Calu3 (cell line): ENCODE measurements at regions not wholly inside any gene's neighbourhood (a gene's known extent, or its start where the extent isn't known, plus 50 kb on each side); places are given as distances from the start of the nearest gene placed in this dataset.

Experiments used
- BruUV-seq: library from RNA; stranded (reverse); fragments of 400-500 nt; replicated peaks from 2 replicates; lab custom pipeline; 2021; lab: Mats Ljungman, UMichigan
- CTCF ChIA-PET: fragments of 300-600 bp; sonication (Branson Sonifier 250); formaldehyde crosslinking; loops from one replicate; lab custom pipeline; 2022; ENCODE audit warnings: antibody characterized with exemption; lab: Charles Lee
- DNase-seq: peaks from one replicate; pipeline ENCODE4 v3.0.0; 2022
- H3K27ac Mint-ChIP-seq: one replicate; pipeline ENCODE4 v1.8.0; 2022; ENCODE audit warnings: mixed read lengths; ENCODE audit not compliant: unreplicated experiment
- H3K27me3 Mint-ChIP-seq: one replicate; pipeline ENCODE4 v1.8.0; 2022; ENCODE audit warnings: mixed read lengths; ENCODE audit not compliant: unreplicated experiment
- H3K36me3 Mint-ChIP-seq: one replicate; pipeline ENCODE4 v1.8.0; 2022; ENCODE audit warnings: mild to moderate bottlenecking, moderate library complexity, mixed read lengths; ENCODE audit not compliant: insufficient read depth, unreplicated experiment
- H3K4me1 Mint-ChIP-seq: one replicate; pipeline ENCODE4 v1.8.0; 2022; ENCODE audit warnings: mild to moderate bottlenecking, low read depth, mixed read lengths; ENCODE audit not compliant: unreplicated experiment
- H3K4me3 Mint-ChIP-seq: one replicate; pipeline ENCODE4 v1.8.0; 2022; ENCODE audit warnings: mild to moderate bottlenecking, low read depth, moderate library complexity, mixed read lengths; ENCODE audit not compliant: unreplicated experiment
- H3K9me3 Mint-ChIP-seq: one replicate; pipeline ENCODE4 v1.8.0; 2022; ENCODE audit warnings: low read depth, mixed read lengths; ENCODE audit not compliant: unreplicated experiment
- CTCF ChIP-seq: fragments of 200-600 bp; IDR thresholded peaks from one replicate; pipeline ENCODE4 v1.8.0; 2022; ENCODE audit warnings: antibody characterized with exemption; ENCODE audit not compliant: unreplicated experiment
- intact Hi-C: fragments of 100-400 bp; cut with micrococcal nuclease; formaldehyde crosslinking; loops from one replicate; pipeline ENCODE4 v1.10.0; 2022; ENCODE audit not compliant: unreplicated experiment

- H3K4me1 Mint-ChIP-seq: no peaks in the 10 kb centered on the region
These were observed 315.7 kb downstream of the FOXL1 start for GRCh38 chr16:86894029-86894567.

GRCh38 chr16:86894925-86895324 lies 316.6 kb downstream of the FOXL1 start:
- H3K9me3 Mint-ChIP-seq: no peaks in the 10 kb centered on the region
- H3K27ac Mint-ChIP-seq: no peak overlapping the region
- H3K4me1 Mint-ChIP-seq: no peaks in the 10 kb centered on the region
- CTCF ChIA-PET: interaction anchor here (0.6 kb wide), 1 partner anchor 319 kb away, joined by 8 read pairs; no protein-coding TSS in a partner anchor
- TF ChIP-seq CTCF: no peak
- intact Hi-C loops: no loop called here
- DNase-seq: no peak
- no TSS peak for BruUV-seq
- no peak overlapping the region for H3K4me3 Mint-ChIP-seq
- H3K27me3 Mint-ChIP-seq: peaks cover 99% of the 10 kb centered on the region
- H3K36me3 Mint-ChIP-seq: no peaks in the 10 kb centered on the region

More at GRCh38 chr16:86894029-86894567, 315.7 kb downstream of the FOXL1 start:
- intact Hi-C loops: no loop called here
- CTCF ChIA-PET: interaction anchor here (0.6 kb wide), 1 partner anchor 318 kb away, joined by 8 read pairs; no protein-coding TSS in a partner anchor
- H3K4me3 Mint-ChIP-seq: no peak overlapping the region
- H3K36me3 Mint-ChIP-seq: no peaks in the 10 kb centered on the region
- H3K27ac Mint-ChIP-seq: no peak overlapping the region
- no TSS peak for BruUV-seq
- DNase-seq: no peak
- peaks cover 2% of the 10 kb centered on the region for H3K9me3 Mint-ChIP-seq
- no peak for TF ChIP-seq CTCF
- H3K27me3 Mint-ChIP-seq: peaks cover 99% of the 10 kb centered on the region

- intact Hi-C loops: no loop called here
- H3K9me3 Mint-ChIP-seq: no peaks in the 10 kb centered on the region
- peaks cover 99% of the 10 kb centered on the region for H3K27me3 Mint-ChIP-seq
- no peak overlapping the region for H3K27ac Mint-ChIP-seq
- no peak for TF ChIP-seq CTCF
- H3K4me3 Mint-ChIP-seq: no peak overlapping the region
- H3K4me1 Mint-ChIP-seq: no peaks in the 10 kb centered on the region
- DNase-seq: no peak
- CTCF ChIA-PET: no interaction called here
- no peaks in the 10 kb centered on the region for H3K36me3 Mint-ChIP-seq
- BruUV-seq: no TSS peak
These were observed 317.3 kb downstream of the FOXL1 start for GRCh38 chr16:86895606-86896005.

- no peak overlapping the region for H3K27ac Mint-ChIP-seq
- no peaks in the 10 kb centered on the region for H3K36me3 Mint-ChIP-seq
- H3K4me1 Mint-ChIP-seq: peaks cover 12% of the 10 kb centered on the region
- no TSS peak for BruUV-seq
- TF ChIP-seq CTCF: no peak
- H3K4me3 Mint-ChIP-seq: no peak overlapping the region
- H3K27me3 Mint-ChIP-seq: peaks cover 99% of the 10 kb centered on the region
- no peak for DNase-seq
- CTCF ChIA-PET: no interaction called here
- H3K9me3 Mint-ChIP-seq: no peaks in the 10 kb centered on the region
- intact Hi-C loops: no loop called here
These were observed 318.6 kb downstream of the FOXL1 start for GRCh38 chr16:86896976-86897375.
